K562 (cell line): ENCODE measurements at regions not wholly inside any gene's neighbourhood (a gene's known extent, or its start where the extent isn't known, plus 50 kb on each side); places are given as distances from the start of the nearest gene placed in this dataset.

Experiments
- ATAC-seq: fragments of 200-7000 bp; cut with Tn5 transposase; 3 replicates; pipeline ENCODE4 v1.9.1; 2020; ENCODE audit warnings: moderate library complexity
- BruUV-seq: library from RNA; stranded (reverse); fragments of 400-500 nt; replicated peaks from 2 replicates; lab custom pipeline; 2021; lab: Mats Ljungman, UMichigan
- CTCF ChIA-PET: fragments of 300-600 bp; formaldehyde crosslinking; extraction: SDS; loops from one replicate; lab custom pipeline; 2021; ENCODE audit warnings: low intra/inter-chr PET ratio; lab: Yijun Ruan, JAX
- POLR2A ChIA-PET: fragments of 300-600, 350-650 bp; sonication (Branson Sonifier 250); formaldehyde crosslinking; extraction: SDS; loops from one replicate; lab custom pipeline; 2021; ENCODE audit warnings: antibody characterized with exemption, inconsistent platforms; lab: Yijun Ruan, JAX
- DNase-seq, 4 experiments: peaks; one replicate each; pipeline versions ENCODE4 v3.0.0 to v3.0.0-alpha.2; 2011 to 2018; ENCODE audit warnings: low spot score in 3 of 4, mixed read lengths in 3 of 4; ENCODE audit errors: extremely low read depth in 1 of 4
- FAIRE-seq: peaks from 2 replicates; lab custom pipeline; 2011; peaks lifted over from hg19 to GRCh38; lab: Jason Lieb, UNC
- H2AFZ ChIP-seq: 2 replicates; pipeline ENCODE4 v1.6.0; 2011; ENCODE audit warnings: low read depth, low read length, control low read depth, inconsistent platforms
- H3K27ac ChIP-seq: fragments of 200-600 bp; 3 replicates; pipeline ENCODE4 v1.8.0; 2011; ENCODE audit warnings: low read depth, mild to moderate bottlenecking, control low read depth, inconsistent platforms, low read length, moderate library complexity, mixed read lengths; ENCODE audit errors: extremely low read depth
- H3K27me3 ChIP-seq, 2 experiments: fragments of 300-600 bp in 1 of 2; 2 replicates in 1 of 2; 3 replicates in 1 of 2; pipeline versions ENCODE4 v1.6.0 to v1.8.0; 2011; ENCODE audit warnings: inconsistent platforms in 2 of 2, low read length in 2 of 2, mild to moderate bottlenecking in 1 of 2, mixed read lengths in 1 of 2, moderate library complexity in 1 of 2; ENCODE audit not compliant: control insufficient read depth in 2 of 2, insufficient read depth in 2 of 2
- H3K36me3 ChIP-seq: fragments of 300-600 bp; 3 replicates; pipeline ENCODE4 v1.8.0; 2011; ENCODE audit warnings: mild to moderate bottlenecking, low read length, inconsistent platforms; ENCODE audit not compliant: control insufficient read depth, insufficient read depth
- H3K4me1 ChIP-seq, 2 experiments: fragments of 200-600 bp in 1 of 2; replicated peaks in 1 of 2; 2 replicates in 1 of 2; 3 replicates in 1 of 2; pipeline versions ENCODE4 v1.5.1 to v1.8.0; 2011; ENCODE audit warnings: inconsistent platforms in 2 of 2, low read length in 2 of 2, mild to moderate bottlenecking in 1 of 2, mixed read lengths in 1 of 2, moderate library complexity in 1 of 2; ENCODE audit not compliant: control insufficient read depth in 2 of 2, insufficient read depth in 2 of 2
- H3K4me2 ChIP-seq: 2 replicates; pipeline ENCODE4 v1.6.1; 2011; ENCODE audit warnings: low read length, control low read depth, inconsistent platforms, mixed read lengths; ENCODE audit not compliant: insufficient read depth
- H3K4me3 ChIP-seq: fragments of 200-600 bp; sonication (generic), shearing (Covaris generic); 2 replicates; pipeline ENCODE4 v1.5.1; 2016; ENCODE audit warnings: control low read depth, inconsistent platforms
- H3K79me2 ChIP-seq: fragments of 200-600 bp; 3 replicates; pipeline ENCODE4 v1.8.0; 2011; ENCODE audit warnings: low read length, inconsistent platforms; ENCODE audit not compliant: control insufficient read depth, insufficient read depth
- H3K9ac ChIP-seq, 2 experiments: 2 replicates each; pipeline versions ENCODE4 v1.6.0 to v1.6.1; 2011; ENCODE audit warnings: low read depth in 2 of 2, low read length in 2 of 2, control low read depth in 1 of 2, inconsistent platforms in 1 of 2, mild to moderate bottlenecking in 1 of 2, mixed read lengths in 1 of 2; ENCODE audit not compliant: insufficient read depth in 1 of 2
- H3K9me1 ChIP-seq: one replicate; pipeline ENCODE4 v1.6.0; 2011; ENCODE audit warnings: inconsistent platforms, mild to moderate bottlenecking, low read length, moderate library complexity; ENCODE audit not compliant: control insufficient read depth, insufficient read depth
- H3K9me3 ChIP-seq: replicated peaks from 2 replicates; pipeline ENCODE4 v1.5.1; 2011; ENCODE audit warnings: low read depth, low read length, inconsistent platforms; ENCODE audit not compliant: control insufficient read depth, insufficient read depth
- H4K20me1 ChIP-seq: replicated peaks from 2 replicates; pipeline ENCODE4 v1.6.1; 2011; ENCODE audit warnings: low read length, inconsistent platforms, mixed read lengths; ENCODE audit not compliant: control insufficient read depth, insufficient read depth
- NCOA2 ChIP-seq, 2 experiments: fragments of 450-650 bp; IDR thresholded peaks; 2 replicates each; pipeline ENCODE4 v1.6.1; 2018; ENCODE audit warnings: mild to moderate bottlenecking in 2 of 2, moderate library complexity in 1 of 2; ENCODE audit not compliant: partially characterized antibody in 2 of 2
- PTTG1 ChIP-seq: fragments of 450-650 bp; IDR thresholded peaks from 2 replicates; pipeline ENCODE4 v1.6.1; 2016; ENCODE audit warnings: low read depth, mild to moderate bottlenecking, missing genetic modification characterization, missing compliant biosample characterization
- RBBP5 ChIP-seq: fragments of 200-600 bp; sonication (generic); IDR thresholded peaks from 2 replicates; pipeline ENCODE4 v1.6.1; 2012; ENCODE audit warnings: borderline replicate concordance, mild to moderate bottlenecking, low read length, control low read depth, inconsistent platforms; ENCODE audit not compliant: insufficient read depth, poor library complexity, severe bottlenecking
- SMARCA4 ChIP-seq: fragments of 450-650 bp; IDR thresholded peaks from 2 replicates; pipeline ENCODE4 v1.6.1; 2016
- ZNF12 ChIP-seq: sonication (generic); formaldehyde crosslinking; IDR thresholded peaks from 2 replicates; pipeline ENCODE4 v1.4.0; 2020; ENCODE audit warnings: mild to moderate bottlenecking, missing genetic modification reagents
- ZNF384 ChIP-seq: IDR thresholded peaks from 2 replicates; pipeline ENCODE4 v1.6.1; 2012; ENCODE audit warnings: low read depth, low read length, improper control_type of control experiment
- ZNF696 ChIP-seq: fragments of 250-450 bp; sonication (Bioruptor Pico); conservative IDR thresholded peaks from 2 replicates; pipeline ENCODE4 v1.4.0; 2020; ENCODE audit warnings: mild to moderate bottlenecking, moderate library complexity
- ZNF76 ChIP-seq: fragments of 250-450 bp; sonication (Bioruptor Pico); IDR thresholded peaks from 2 replicates; pipeline ENCODE4 v1.4.0; 2020; ENCODE audit warnings: mild to moderate bottlenecking, moderate library complexity, borderline replicate concordance
- ZSCAN32 ChIP-seq: fragments of 450-650 bp; formaldehyde crosslinking; IDR thresholded peaks from 2 replicates; pipeline ENCODE4 v1.4.0; 2020; ENCODE audit warnings: mild to moderate bottlenecking, moderate library complexity
- WGBS: fragments of 100-300 bp; shearing (Covaris generic); methylation state at CpG from one replicate; pipeline ENCODE4 v1.1.6; 2016; ENCODE audit warnings: low coverage, mixed read lengths; ENCODE audit not compliant: insufficient coverage; ENCODE audit errors: missing lambda C conversion rate; 5-methylcytosine and 5-hydroxymethylcytosine counted together
- in situ Hi-C: fragments of 300-500 bp; cut with MboI; formaldehyde crosslinking; loops from 4 replicates; pipeline ENCODE4 v1.15.0; 2018; ENCODE audit warnings: inconsistent platforms, mixed read lengths
- intact Hi-C: fragments of 100-400 bp; cut with micrococcal nuclease; formaldehyde crosslinking; loops from 2 replicates; pipeline ENCODE4 v1.14.2; 2022
- TF ChIP-seq, protein P1 (sequence below): fragments of 450-650 bp; formaldehyde crosslinking; IDR thresholded peaks from 2 replicates; pipeline ENCODE4 v1.4.0; 2020; ENCODE audit warnings: mild to moderate bottlenecking, moderate library complexity

- TF ChIP-seq, protein P1, sequence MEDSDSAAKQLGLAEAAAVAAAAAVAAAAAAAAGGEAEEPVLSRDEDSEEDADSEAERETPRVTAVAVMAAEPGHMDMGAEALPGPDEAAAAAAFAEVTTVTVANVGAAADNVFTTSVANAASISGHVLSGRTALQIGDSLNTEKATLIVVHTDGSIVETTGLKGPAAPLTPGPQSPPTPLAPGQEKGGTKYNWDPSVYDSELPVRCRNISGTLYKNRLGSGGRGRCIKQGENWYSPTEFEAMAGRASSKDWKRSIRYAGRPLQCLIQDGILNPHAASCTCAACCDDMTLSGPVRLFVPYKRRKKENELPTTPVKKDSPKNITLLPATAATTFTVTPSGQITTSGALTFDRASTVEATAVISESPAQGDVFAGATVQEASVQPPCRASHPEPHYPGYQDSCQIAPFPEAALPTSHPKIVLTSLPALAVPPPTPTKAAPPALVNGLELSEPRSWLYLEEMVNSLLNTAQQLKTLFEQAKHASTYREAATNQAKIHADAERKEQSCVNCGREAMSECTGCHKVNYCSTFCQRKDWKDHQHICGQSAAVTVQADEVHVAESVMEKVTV (CRISPR knock-in tag): no peak
- TF ChIP-seq ZNF696 (CRISPR knock-in tag) (no peak), ZSCAN32 (CRISPR knock-in tag) (no peak), RBBP5 (no peak), PTTG1 (no peak), ZNF76 (CRISPR knock-in tag) (no peak), ZNF12 (CRISPR knock-in tag) (no peak), ZNF384 (no peak), NCOA2 (IDR thresholded peaks at IDR 0.05; ENCODE audit: partially characterized antibody in 2 of 2) (no peak), SMARCA4 (no peak)
These were observed 153.5 kb upstream of the ATF7IP start for GRCh38 chr12:14211947-14212387.

More at GRCh38 chr12:14211947-14212387, 153.5 kb upstream of the ATF7IP start:
- no peak overlapping the region for H3K4me2 ChIP-seq
- no peaks in the 10 kb centered on the region for H3K27me3 ChIP-seq
- H2AFZ ChIP-seq: no peak overlapping the region
- H3K9ac ChIP-seq: no peak overlapping the region
- DNase-seq: no peak
- FAIRE-seq: no peak
- intact Hi-C loops (no loop called here), in situ Hi-C loops (loop anchor here (25.0 kb wide), 1 partner anchor 750 kb away; the partner anchor contains the start of genes ARHGDIB and PDE6H)
- peaks cover 0 to 5% of the 10 kb centered on the region in 2 experiments; a peak in 2 of 5 replicates for H3K4me1 ChIP-seq
- BruUV-seq: no TSS peak
- H3K27ac ChIP-seq: no peak overlapping the region
- ChIA-PET CTCF (no interaction called here), POLR2A (interaction anchor here (0.7 kb wide), 1 partner anchor 47 kb away, joined by 3 read pairs; no protein-coding TSS in a partner anchor)
- ATAC-seq: no peak
- H3K79me2 ChIP-seq: no peaks in the 10 kb centered on the region
- no peaks in the 10 kb centered on the region for H3K36me3 ChIP-seq
- H3K9me3 ChIP-seq: no peaks in the 10 kb centered on the region
- 21% methylated on average over 2 of the region's 3 CpGs for WGBS
- H3K4me3 ChIP-seq: no peak overlapping the region
- no peaks in the 10 kb centered on the region for H3K9me1 ChIP-seq
- no peaks in the 10 kb centered on the region for H4K20me1 ChIP-seq
